Gastroesophageal sphincter (tissue), 4 donors: ENCODE measurements at regions not wholly inside any gene's neighbourhood (a gene's known extent, or its start where the extent isn't known, plus 50 kb on each side); places are given as distances from the start of the nearest gene placed in this dataset.

Experiments
- ATAC-seq: fragments of 150-250 bp; one replicate; pipeline ENCODE4 v1.9.1; 2016; ENCODE audit warnings: mild to moderate bottlenecking, moderate library complexity
- H3K27ac ChIP-seq, 4 donors: fragments of 200-600 bp; sonication (generic) in 3 of 4; 1 replicate in 3 of 4; 2 replicates in 1 of 4; pipeline ENCODE4 v1.5.1; 2016 to 2019
- H3K27me3 ChIP-seq: fragments of 200-600 bp; sonication (generic); one replicate; pipeline ENCODE4 v1.5.1; 2019
- H3K36me3 ChIP-seq, 2 donors: fragments of 200-600 bp; sonication (generic); one replicate each; pipeline ENCODE4 v1.5.1; 2019; ENCODE audit warnings: control low read depth in 1 of 2
- H3K4me1 ChIP-seq, 3 donors: fragments of 200-600 bp; sonication (generic); 1 replicate in 2 of 3; 2 replicates in 1 of 3; pipeline ENCODE4 v1.5.1; 2016 to 2019; ENCODE audit warnings: control low read depth in 2 of 3
- H3K4me3 ChIP-seq, 2 donors: fragments of 200-600 bp; sonication (generic); one replicate each; pipeline ENCODE4 v1.5.1; 2019; ENCODE audit warnings: mild to moderate bottlenecking in 1 of 2, moderate library complexity in 1 of 2
- H3K9me3 ChIP-seq, 3 donors: fragments of 200-600 bp; sonication (generic); one replicate each; pipeline ENCODE4 v1.5.1; 2017 to 2019; ENCODE audit warnings: control low read depth in 2 of 3
- CTCF ChIP-seq, 4 experiments: fragments of 200-600 bp in 2 of 4; fragments of 450-650 bp in 2 of 4; sonication (generic) in 1 of 4; IDR thresholded peaks; one replicate each; pipeline ENCODE4 v1.5.1; 2017 to 2019; ENCODE audit warnings: antibody characterized with exemption in 4 of 4, mild to moderate bottlenecking in 2 of 4, moderate library complexity in 2 of 4
- EP300 ChIP-seq: sonication (generic); formaldehyde crosslinking; IDR thresholded peaks from one replicate; pipeline ENCODE4 v1.6.1; 2017; ENCODE audit warnings: antibody characterized with exemption, mild to moderate bottlenecking
- POLR2A ChIP-seq, 2 donors: fragments of 450-650 bp; IDR thresholded peaks; one replicate each; pipeline ENCODE4 v1.6.1; 2017; ENCODE audit warnings: antibody characterized with exemption in 2 of 2, mild to moderate bottlenecking in 2 of 2, moderate library complexity in 1 of 2
- POLR2AphosphoS5 ChIP-seq: sonication (generic); formaldehyde crosslinking; IDR thresholded peaks from one replicate; pipeline ENCODE4 v1.6.1; 2017; ENCODE audit warnings: antibody characterized with exemption
- WGBS, 2 donors: methylation state at CpG; one replicate each; pipeline ENCODE4 v1.1.5; 2018; ENCODE audit warnings: low coverage in 1 of 2; 5-methylcytosine and 5-hydroxymethylcytosine counted together

- Histone ChIP-seq H3K27ac (peak overlapping the region; percentile 75 to 93 (median 79)), H3K36me3 (no peaks in the 10 kb centered on the region), H3K4me3 (no peak overlapping the region), H3K27me3 (no peaks in the 10 kb centered on the region), H3K4me1 (peaks cover 0 to 38% (median 2%) of the 10 kb centered on the region in 3 donors), H3K9me3 (no peaks in the 10 kb centered on the region)
- WGBS, 2 donors = 29 to 42% methylated on average over 6 to 8 of the region's 10 CpGs
- peak; percentile 65 for ATAC-seq
- TF ChIP-seq POLR2AphosphoS5 (peak; percentile 71), POLR2A (IDR thresholded peaks at IDR 0.05) (peak in 1 of 2 donors; percentile 11), EP300 (no peak), CTCF (IDR thresholded peaks at IDR 0.05) (no peak)
Measured at GRCh38 chr20:43863821-43864544, 50.7 kb upstream of the TOX2 start.

GRCh38 chr20:43863330-43863729, 51.3 kb upstream of the TOX2 start:
- WGBS, 2 donors = 80 to 82% methylated on average over 9 to 12 of the region's 12 CpGs

GRCh38 chr20:43862438-43862837, 52.2 kb upstream of the TOX2 start:
- H3K36me3 ChIP-seq = no peaks in the 10 kb centered on the region
- peaks cover 0 to 38% (median 2%) of the 10 kb centered on the region in 3 donors for H3K4me1 ChIP-seq
- no peaks in the 10 kb centered on the region for H3K9me3 ChIP-seq
- no peak for ATAC-seq
- H3K27me3 ChIP-seq = no peaks in the 10 kb centered on the region
- TF ChIP-seq POLR2AphosphoS5 = no peak
- no peak for TF ChIP-seq EP300
- TF ChIP-seq CTCF (IDR thresholded peaks at IDR 0.05) = no peak
- no peak for TF ChIP-seq POLR2A (IDR thresholded peaks at IDR 0.05)
- peak overlapping the region in 1 of 4 donors; percentile 81 for H3K27ac ChIP-seq
- no peak overlapping the region for H3K4me3 ChIP-seq
- WGBS, 2 donors = 19 to 40% methylated on average over 3 to 4 of the region's 4 CpGs

More at GRCh38 chr20:43863330-43863729, 51.3 kb upstream of the TOX2 start:
- no peak overlapping the region for H3K4me3 ChIP-seq
- H3K36me3 ChIP-seq = no peaks in the 10 kb centered on the region
- peaks cover 0 to 38% (median 2%) of the 10 kb centered on the region in 3 donors for H3K4me1 ChIP-seq
- no peak for TF ChIP-seq CTCF (IDR thresholded peaks at IDR 0.05)
- no peak for TF ChIP-seq POLR2AphosphoS5
- TF ChIP-seq POLR2A (IDR thresholded peaks at IDR 0.05) = no peak
- no peak for TF ChIP-seq EP300
- peak overlapping the region; percentile 75 to 93 (median 79) for H3K27ac ChIP-seq
- ATAC-seq = no peak
- no peaks in the 10 kb centered on the region for H3K27me3 ChIP-seq
- H3K9me3 ChIP-seq = no peaks in the 10 kb centered on the region

GRCh38 chr20:43859994-43860393, 54.7 kb upstream of the TOX2 start:
- TF ChIP-seq EP300 (no peak), CTCF (IDR thresholded peaks at IDR 0.05) (no peak), POLR2A (IDR thresholded peaks at IDR 0.05) (no peak), POLR2AphosphoS5 (no peak)
- 65 to 86% methylated on average over 1 of the region's 1 CpG for WGBS, 2 donors
- Histone ChIP-seq H3K4me1 (peaks cover 0 to 31% (median 2%) of the 10 kb centered on the region in 3 donors), H3K36me3 (no peaks in the 10 kb centered on the region), H3K27ac (no peak overlapping the region), H3K4me3 (no peak overlapping the region), H3K9me3 (no peaks in the 10 kb centered on the region), H3K27me3 (no peaks in the 10 kb centered on the region)
- ATAC-seq = no peak

- Histone ChIP-seq H3K4me3 (no peak overlapping the region), H3K27me3 (no peaks in the 10 kb centered on the region), H3K36me3 (no peaks in the 10 kb centered on the region), H3K9me3 (no peaks in the 10 kb centered on the region), H3K27ac (no peak overlapping the region), H3K4me1 (peaks cover 0 to 10% (median 0%) of the 10 kb centered on the region in 3 donors)
- 67 to 82% methylated on average over 1 of the region's 1 CpG for WGBS, 2 donors
- TF ChIP-seq POLR2A (IDR thresholded peaks at IDR 0.05) (no peak), POLR2AphosphoS5 (no peak), EP300 (no peak), CTCF (IDR thresholded peaks at IDR 0.05) (no peak)
- ATAC-seq = no peak
Measured at GRCh38 chr20:43857932-43858331, 56.7 kb upstream of the TOX2 start.
